Stimulated activated CD8-positive, alpha-beta memory T cell treated with anti-CD3 and anti-CD28 coated beads, Interleukin-4, amount 100 ng/mL, for 24 hours (primary cell): ENCODE measurements at regions not wholly inside any gene's neighbourhood (a gene's known extent, or its start where the extent isn't known, plus 50 kb on each side); places are given as distances from the start of the nearest gene placed in this dataset.

ENCODE experiments used
- DNase-seq: peaks from one replicate; pipeline ENCODE4 v3.0.0-alpha.2; 2020; ENCODE audit warnings: low read depth

GRCh38 chr22:48744967-48745841, 1082.5 kb downstream of the BRD1 start:
- DNase-seq, result no peak

GRCh38 chr22:48744283-48744641, 1083.4 kb downstream of the BRD1 start:
- DNase-seq, result no peak

GRCh38 chr22:48743601-48744282, 1083.9 kb downstream of the BRD1 start:
- no peak for DNase-seq

- no peak for DNase-seq
Measured at GRCh38 chr22:48742556-48743343, 1084.9 kb downstream of the BRD1 start.

- no peak for DNase-seq
Measured at GRCh38 chr22:48742191-48742555, 1085.5 kb downstream of the BRD1 start.

GRCh38 chr22:48741540-48741939, 1086.1 kb downstream of the BRD1 start:
- DNase-seq, result no peak

GRCh38 chr22:48740731-48741405, 1086.8 kb downstream of the BRD1 start:
- no peak for DNase-seq

- no peak for DNase-seq
Measured at GRCh38 chr22:48740086-48740730, 1087.5 kb downstream of the BRD1 start.

GRCh38 chr22:48739348-48740085, 1088.2 kb downstream of the BRD1 start:
- no peak for DNase-seq

- no peak for DNase-seq
Measured at GRCh38 chr22:48738204-48738980, 1089.3 kb downstream of the BRD1 start.

GRCh38 chr22:48737461-48738203, 1090.0 kb downstream of the BRD1 start:
- no peak for DNase-seq

- no peak for DNase-seq
Measured at GRCh38 chr22:48736593-48737460, 1090.8 kb downstream of the BRD1 start.

- no peak for DNase-seq
Measured at GRCh38 chr22:48734961-48735360, 1092.7 kb downstream of the BRD1 start.

GRCh38 chr22:48734359-48734758, 1093.3 kb downstream of the BRD1 start:
- no peak for DNase-seq

GRCh38 chr22:48729499-48730171, 1098.0 kb downstream of the BRD1 start:
- no peak for DNase-seq

GRCh38 chr22:48727454-48728058, 1100.1 kb downstream of the BRD1 start:
- no peak for DNase-seq

- no peak for DNase-seq
Measured at GRCh38 chr22:48724899-48725298, 1102.8 kb downstream of the BRD1 start.
